B cell (primary cell): ENCODE measurements at regions not wholly inside any gene's neighbourhood (a gene's known extent, or its start where the extent isn't known, plus 50 kb on each side); places are given as distances from the start of the nearest gene placed in this dataset.
"Not testable (repeated sequence)": the region's sequence is repeated elsewhere in the genome, so short reads cannot be mapped to it uniquely, and the experiment has no call there.

Experiments used
- ATAC-seq: fragments of 200-7000 bp; cut with Tn5 transposase; one replicate; pipeline ENCODE4 v1.10.0; 2021; ENCODE audit warnings: low read depth, mild to moderate bottlenecking, moderate number of reproducible peaks, moderate library complexity
- CTCF ChIA-PET: fragments of 350-600 bp; sonication (Branson Sonifier 250); formaldehyde crosslinking; loops from one replicate; lab custom pipeline; 2021; ENCODE audit warnings: antibody characterized with exemption, inconsistent platforms; lab: Charles Lee
- POLR2A ChIA-PET: fragments of 350-600 bp; sonication (Branson Sonifier 250); formaldehyde crosslinking; loops from one replicate; lab custom pipeline; 2021; ENCODE audit warnings: antibody characterized with exemption; lab: Charles Lee
- DNase-seq: peaks from one replicate; pipeline ENCODE4 v3.0.0; 2013
- H2AFZ ChIP-seq: 2 replicates; pipeline ENCODE4 v1.6.1; 2012; ENCODE audit warnings: mild to moderate bottlenecking, low read depth, low read length; ENCODE audit not compliant: insufficient read depth, poor library complexity, severe bottlenecking
- H3K27ac ChIP-seq, 2 donors: 1 replicate in 1 of 2; 2 replicates in 1 of 2; pipeline ENCODE4 v1.5.1; 2012 to 2013; ENCODE audit warnings: low read length in 2 of 2, mild to moderate bottlenecking in 2 of 2, moderate library complexity in 1 of 2
- H3K27me3 ChIP-seq, 4 experiments: fragments of 200-600 bp in 1 of 4; sonication (generic) in 1 of 4; replicated peaks in 1 of 4; 1 replicate in 2 of 4; 2 replicates in 2 of 4; pipeline versions ENCODE4 v1.6.1 to v1.7.0; 2013 to 2016; ENCODE audit warnings: low read length in 3 of 4, mild to moderate bottlenecking in 2 of 4, mixed read lengths in 1 of 4, moderate library complexity in 1 of 4; ENCODE audit not compliant: insufficient read depth in 4 of 4, control insufficient read depth in 3 of 4; ENCODE audit errors: control extremely low read depth in 1 of 4
- H3K36me3 ChIP-seq, 2 experiments: replicated peaks in 1 of 2; 1 replicate in 1 of 2; 2 replicates in 1 of 2; pipeline versions ENCODE4 v1.6.1 to v1.7.1; 2013; ENCODE audit warnings: low read length in 1 of 2; ENCODE audit not compliant: insufficient read depth in 2 of 2, control insufficient read depth in 1 of 2; ENCODE audit errors: control extremely low read depth in 1 of 2, extremely low read depth in 1 of 2
- H3K4me1 ChIP-seq, 2 donors: fragments of 200-600 bp in 1 of 2; sonication (generic) in 1 of 2; 1 replicate in 1 of 2; 2 replicates in 1 of 2; pipeline versions ENCODE4 v1.5.1 to v1.6.1; 2013 to 2017; ENCODE audit warnings: low read length in 2 of 2; ENCODE audit not compliant: control insufficient read depth in 2 of 2, insufficient read depth in 2 of 2
- H3K4me2 ChIP-seq: replicated peaks from 2 replicates; pipeline ENCODE3; 2012; ENCODE audit warnings: mild to moderate bottlenecking, low read depth, low read length; ENCODE audit not compliant: poor library complexity, severe bottlenecking
- H3K4me3 ChIP-seq, 5 experiments: fragments of 200-600 bp in 1 of 5; sonication (generic) in 1 of 5; 1 replicate in 3 of 5; 2 replicates in 2 of 5; pipeline versions ENCODE4 v1.5.1 to v1.7.0; 2011 to 2016; ENCODE audit warnings: low read length in 4 of 5, mild to moderate bottlenecking in 4 of 5, low read depth in 2 of 5, control low read depth in 1 of 5, moderate library complexity in 1 of 5; ENCODE audit not compliant: insufficient read depth in 1 of 5; ENCODE audit errors: control extremely low read depth in 1 of 5, extremely low read depth in 1 of 5
- H3K79me2 ChIP-seq: fragments of 200-600 bp; sonication (generic); one replicate; pipeline ENCODE4 v1.6.0; 2016; ENCODE audit warnings: low read length; ENCODE audit not compliant: control insufficient read depth, insufficient read depth
- H3K9ac ChIP-seq: fragments of 200-600 bp; sonication (generic); 2 replicates; pipeline ENCODE4 v1.6.1; 2017; ENCODE audit warnings: mild to moderate bottlenecking, low read length, moderate library complexity
- H3K9me3 ChIP-seq, 3 donors: one replicate each; pipeline versions ENCODE4 v1.6.1 to v1.7.1; 2013; ENCODE audit warnings: low read length in 2 of 3; ENCODE audit not compliant: control insufficient read depth in 2 of 3, insufficient read depth in 1 of 3; ENCODE audit errors: control extremely low read depth in 1 of 3
- H4K20me1 ChIP-seq: 2 replicates; pipeline ENCODE4 v1.6.0; 2012; ENCODE audit warnings: mild to moderate bottlenecking, low read length; ENCODE audit not compliant: insufficient read depth, control insufficient read depth, poor library complexity, severe bottlenecking
- H3K27ac Mint-ChIP-seq: one replicate; pipeline ENCODE4 v1.8.0; 2021; ENCODE audit warnings: mixed read lengths
- H3K27me3 Mint-ChIP-seq: one replicate; pipeline ENCODE4 v1.8.0; 2021; ENCODE audit warnings: mixed read lengths
- H3K4me1 Mint-ChIP-seq: one replicate; pipeline ENCODE4 v1.8.0; 2021; ENCODE audit warnings: mixed read lengths
- H3K4me3 Mint-ChIP-seq: one replicate; pipeline ENCODE4 v1.8.0; 2021; ENCODE audit warnings: mixed read lengths
- H3K9me3 Mint-ChIP-seq: one replicate; pipeline ENCODE4 v1.8.0; 2022; ENCODE audit warnings: mixed read lengths; ENCODE audit not compliant: insufficient read depth
- CTCF ChIP-seq: fragments of 200-600 bp; IDR thresholded peaks from one replicate; pipeline ENCODE4 v1.8.0; 2022; ENCODE audit warnings: antibody characterized with exemption, mild to moderate bottlenecking
- EZH2 ChIP-seq: IDR thresholded peaks from 2 replicates; pipeline ENCODE4 v1.6.1; 2012; ENCODE audit warnings: borderline replicate concordance, low read depth, mild to moderate bottlenecking, moderate library complexity, low read length; ENCODE audit not compliant: insufficient read depth, poor library complexity, severe bottlenecking
- WGBS: methylation state at CpG from one replicate; pipeline ENCODE4 v1.1.5; 2013; ENCODE audit warnings: missing lambda C conversion rate; ENCODE audit not compliant: insufficient coverage; 5-methylcytosine and 5-hydroxymethylcytosine counted together
- intact Hi-C: fragments of 100-400 bp; cut with micrococcal nuclease; formaldehyde crosslinking; loops from one replicate; pipeline ENCODE4 v1.10.0; 2022

- H3K27me3 Mint-ChIP-seq, H3K4me3 Mint-ChIP-seq, H3K79me2 ChIP-seq, H2AFZ ChIP-seq, H3K27me3 ChIP-seq, H3K4me1 Mint-ChIP-seq, intact Hi-C loops, H3K27ac ChIP-seq, ATAC-seq, H3K4me3 ChIP-seq, POLR2A ChIA-PET, DNase-seq, H3K9me3 Mint-ChIP-seq, CTCF ChIA-PET, H3K4me1 ChIP-seq, H3K27ac Mint-ChIP-seq, H3K36me3 ChIP-seq, H4K20me1 ChIP-seq, H3K9ac ChIP-seq, H3K4me2 ChIP-seq, H3K9me3 ChIP-seq: not testable (repeated sequence)
- 96% methylated on average over 16 of the region's 28 CpGs for WGBS
Observed at GRCh38 chr10:15921423-15921945, 61.2 kb upstream of the MINDY3 start.

- no peak overlapping the region for H3K4me3 ChIP-seq
- ChIA-PET POLR2A (no interaction called here), CTCF (no interaction called here)
- intact Hi-C loops, result no loop called here
- no peaks in the 10 kb centered on the region for H3K4me1 Mint-ChIP-seq
- H3K4me3 Mint-ChIP-seq, result no peak overlapping the region
- H3K9me3 ChIP-seq, result no peaks in the 10 kb centered on the region
- no peaks in the 10 kb centered on the region for H3K4me1 ChIP-seq
- ATAC-seq (no peak), DNase-seq (no peak)
- peaks cover 10% of the 10 kb centered on the region for H3K27me3 Mint-ChIP-seq
- no peak for TF ChIP-seq EZH2
- no peak for TF ChIP-seq CTCF
- no peak overlapping the region for H3K27ac Mint-ChIP-seq
- H3K9ac ChIP-seq, result no peak overlapping the region
- no peaks in the 10 kb centered on the region for H3K79me2 ChIP-seq
- H3K27ac ChIP-seq, result no peak overlapping the region
- H3K36me3 ChIP-seq, result no peaks in the 10 kb centered on the region
- peaks cover 7% of the 10 kb centered on the region for H3K9me3 Mint-ChIP-seq
- no peaks in the 10 kb centered on the region for H4K20me1 ChIP-seq
- no peak overlapping the region for H3K4me2 ChIP-seq
- 100% methylated on average over 2 of the region's 5 CpGs for WGBS
- no peaks in the 10 kb centered on the region for H3K27me3 ChIP-seq
- H2AFZ ChIP-seq, result no peak overlapping the region
Observed at GRCh38 chr10:15931376-15931775, 71.1 kb upstream of the MINDY3 start.

GRCh38 chr10:15939543-15939942 lies 79.2 kb upstream of the MINDY3 start:
- POLR2A ChIA-PET, result not testable (repeated sequence)
- WGBS, result 83% methylated on average over 5 of the region's 6 CpGs

More at GRCh38 chr10:15939543-15939942, 79.2 kb upstream of the MINDY3 start:
- H2AFZ ChIP-seq, H3K79me2 ChIP-seq, H3K27ac ChIP-seq, H3K9ac ChIP-seq, CTCF ChIA-PET, H4K20me1 ChIP-seq, H3K9me3 Mint-ChIP-seq, H3K27me3 ChIP-seq, H3K9me3 ChIP-seq, H3K36me3 ChIP-seq, intact Hi-C loops, H3K4me1 Mint-ChIP-seq, H3K27me3 Mint-ChIP-seq, DNase-seq, H3K4me1 ChIP-seq, H3K27ac Mint-ChIP-seq, H3K4me3 Mint-ChIP-seq, H3K4me2 ChIP-seq, ATAC-seq, H3K4me3 ChIP-seq: not testable (repeated sequence)
